CD14-positive monocyte (primary cell): ENCODE measurements at regions not wholly inside any gene's neighbourhood (a gene's known extent, or its start where the extent isn't known, plus 50 kb on each side); places are given as distances from the start of the nearest gene placed in this dataset.

Experiments used
- DNase-seq, 3 donors: peaks; one replicate each; pipeline ENCODE4 v3.0.0-alpha.2; 2011 to 2022
- H2AFZ ChIP-seq: 2 replicates; pipeline ENCODE4 v1.6.0; 2012; ENCODE audit warnings: mild to moderate bottlenecking, low read depth, low read length, inconsistent platforms; ENCODE audit not compliant: insufficient read depth, poor library complexity, severe bottlenecking
- H3K27ac ChIP-seq, 2 donors: 1 replicate in 1 of 2; 2 replicates in 1 of 2; pipeline ENCODE4 v1.5.1; 2012 to 2013; ENCODE audit warnings: low read length in 2 of 2, control low read depth in 1 of 2, inconsistent platforms in 1 of 2, low read depth in 1 of 2, mild to moderate bottlenecking in 1 of 2
- H3K27me3 ChIP-seq, 2 donors: one replicate each; pipeline versions ENCODE4 v1.6.0 to v1.6.1; 2011 to 2013; ENCODE audit warnings: low read length in 2 of 2; ENCODE audit not compliant: control insufficient read depth in 2 of 2, insufficient read depth in 2 of 2
- H3K36me3 ChIP-seq, 2 donors: replicated peaks in 1 of 2; 1 replicate in 1 of 2; 2 replicates in 1 of 2; pipeline versions ENCODE4 v1.5.1 to v1.6.1; 2012 to 2013; ENCODE audit warnings: low read length in 2 of 2, control low read depth in 1 of 2, inconsistent platforms in 1 of 2, mild to moderate bottlenecking in 1 of 2; ENCODE audit not compliant: insufficient read depth in 2 of 2, control insufficient read depth in 1 of 2
- H3K4me1 ChIP-seq, 2 donors: 1 replicate in 1 of 2; 2 replicates in 1 of 2; pipeline versions ENCODE4 v1.5.1 to v1.6.1; 2012 to 2013; ENCODE audit warnings: low read length in 2 of 2, control low read depth in 1 of 2, inconsistent platforms in 1 of 2, mild to moderate bottlenecking in 1 of 2, moderate library complexity in 1 of 2; ENCODE audit not compliant: insufficient read depth in 2 of 2, control insufficient read depth in 1 of 2
- H3K4me2 ChIP-seq: replicated peaks from 2 replicates; pipeline ENCODE3; 2012; ENCODE audit warnings: low read length, moderate library complexity, mild to moderate bottlenecking; ENCODE audit not compliant: poor library complexity, severe bottlenecking; ENCODE audit errors: extremely low read depth
- H3K4me3 ChIP-seq, 3 experiments: fragments of 200-600 bp in 1 of 3; sonication (generic) in 1 of 3; replicated peaks in 1 of 3; 1 replicate in 2 of 3; 2 replicates in 1 of 3; pipeline ENCODE4 v1.5.1; 2011 to 2013; ENCODE audit warnings: low read length in 3 of 3, mild to moderate bottlenecking in 3 of 3, control low read depth in 2 of 3, low read depth in 2 of 3, inconsistent platforms in 1 of 3, moderate library complexity in 1 of 3
- H3K79me2 ChIP-seq: 2 replicates; pipeline ENCODE4 v1.6.0; 2012; ENCODE audit warnings: mild to moderate bottlenecking, control low read depth, inconsistent platforms, low read length, moderate library complexity; ENCODE audit not compliant: insufficient read depth
- H3K9ac ChIP-seq: 2 replicates; pipeline ENCODE4 v1.6.0; 2017; ENCODE audit warnings: low read length, mild to moderate bottlenecking; ENCODE audit not compliant: insufficient read depth, poor library complexity, severe bottlenecking
- H3K9me3 ChIP-seq, 2 donors: replicated peaks in 1 of 2; 1 replicate in 1 of 2; 2 replicates in 1 of 2; pipeline versions ENCODE4 v1.5.1 to v1.6.1; 2012 to 2013; ENCODE audit warnings: low read length in 2 of 2, control low read depth in 1 of 2; ENCODE audit not compliant: control insufficient read depth in 1 of 2, insufficient read depth in 1 of 2
- H4K20me1 ChIP-seq: 2 replicates; pipeline ENCODE4 v1.6.0; 2012; ENCODE audit warnings: mild to moderate bottlenecking, low read length, control low read depth, moderate library complexity; ENCODE audit not compliant: insufficient read depth
- H3K27ac Mint-ChIP-seq, 7 donors: one replicate each; pipeline ENCODE4 v1.8.0; 2020; ENCODE audit warnings: mild to moderate bottlenecking in 7 of 7, mixed read lengths in 7 of 7, moderate library complexity in 6 of 7, inconsistent platforms in 2 of 7
- H3K27me3 Mint-ChIP-seq, 3 donors: one replicate each; pipeline ENCODE4 v1.8.0; 2021 to 2022; ENCODE audit warnings: low read depth in 3 of 3, mild to moderate bottlenecking in 3 of 3, mixed read lengths in 3 of 3, moderate library complexity in 3 of 3, inconsistent platforms in 1 of 3
- H3K36me3 Mint-ChIP-seq, 2 donors: one replicate each; pipeline ENCODE4 v1.8.0; 2020; ENCODE audit warnings: mixed read lengths in 2 of 2, inconsistent platforms in 1 of 2, mild to moderate bottlenecking in 1 of 2
- H3K4me1 Mint-ChIP-seq: one replicate; pipeline ENCODE4 v1.8.0; 2020; ENCODE audit warnings: mild to moderate bottlenecking, mixed read lengths
- H3K4me3 Mint-ChIP-seq, 2 donors: one replicate each; pipeline ENCODE4 v1.8.0; 2020; ENCODE audit warnings: mild to moderate bottlenecking in 2 of 2, mixed read lengths in 2 of 2, moderate library complexity in 1 of 2
- H3K9me3 Mint-ChIP-seq, 7 donors: one replicate each; pipeline ENCODE4 v1.8.0; 2020 to 2022; ENCODE audit warnings: mixed read lengths in 7 of 7, mild to moderate bottlenecking in 6 of 7, moderate library complexity in 6 of 7, inconsistent platforms in 2 of 7
- WGBS: methylation state at CpG from one replicate; pipeline ENCODE4 v1.1.5; 2013; ENCODE audit warnings: missing lambda C conversion rate; ENCODE audit not compliant: insufficient coverage; 5-methylcytosine and 5-hydroxymethylcytosine counted together
- intact Hi-C, 2 donors: fragments of 100-400 bp; cut with micrococcal nuclease; formaldehyde crosslinking; loops; one replicate each; pipeline versions ENCODE4 v1.15.0 to v1.15.1; 2023
- TF ChIP-seq, protein P1 (sequence below): fragments of 200-600 bp; IDR thresholded peaks from one replicate; pipeline ENCODE4 v1.8.0; 2022; ENCODE audit warnings: antibody characterized with exemption, mild to moderate bottlenecking

DNA sequence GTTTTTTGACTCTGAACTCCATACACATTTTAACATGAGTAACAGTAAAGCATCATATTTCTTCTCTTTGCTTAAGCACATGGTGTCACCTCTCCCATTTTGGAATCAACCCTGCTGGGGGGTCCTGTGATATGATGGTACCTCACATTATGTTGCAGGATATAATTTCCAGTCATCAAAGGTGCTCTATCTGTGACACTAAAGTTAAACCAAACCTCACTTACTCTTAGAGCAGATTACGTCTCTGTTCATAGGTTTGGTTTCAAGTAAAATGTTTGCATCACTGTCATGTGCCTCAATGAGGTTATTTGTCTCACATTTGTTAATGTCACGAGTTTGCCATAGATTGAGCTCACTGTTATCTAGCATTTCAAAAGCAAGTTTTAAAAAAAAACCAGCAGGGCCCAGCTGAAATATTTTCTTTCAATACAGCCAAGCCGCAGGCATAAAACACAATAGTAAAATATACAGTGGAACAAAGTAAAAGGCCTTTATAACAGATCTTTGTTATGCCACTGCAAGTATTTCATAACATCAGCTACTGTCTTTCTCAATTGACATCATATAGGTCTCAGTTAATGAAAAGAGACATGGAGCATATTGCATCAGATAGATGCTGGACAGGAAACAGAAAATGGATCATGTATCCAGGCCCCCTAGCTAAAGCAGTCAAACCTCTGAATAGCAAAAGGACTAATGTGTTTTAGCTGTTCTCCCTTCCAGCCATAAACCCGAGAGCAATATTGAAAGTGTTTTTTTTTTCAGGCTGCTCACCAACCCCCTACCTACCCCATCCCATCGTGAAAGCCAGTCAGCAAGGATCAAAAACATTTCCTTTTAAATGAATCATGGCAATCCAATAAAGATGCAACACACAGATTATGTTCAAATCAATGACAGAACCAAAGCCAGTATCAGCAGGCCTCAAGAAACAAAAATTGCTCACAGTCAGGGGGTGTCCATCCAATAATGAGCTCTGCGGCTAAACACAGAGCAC lies 182.1 kb upstream of the ITGA1 start:
- Mint-ChIP-seq H3K4me1 (no peaks in the 10 kb centered on the region), H3K27ac (no peak overlapping the region), H3K27me3 (peaks cover 0 to 2% (median 0%) of the 10 kb centered on the region in 3 donors), H3K36me3 (no peaks in the 10 kb centered on the region), H3K9me3 (peaks cover 0 to 3% (median 0%) of the 10 kb centered on the region in 7 donors), H3K4me3 (no peak overlapping the region)
- H2AFZ ChIP-seq, result no peak overlapping the region
- no peak for DNase-seq
- WGBS, result 46% methylated on average over 2 of the region's 6 CpGs
- H3K27me3 ChIP-seq, result no peaks in the 10 kb centered on the region
- H4K20me1 ChIP-seq, result no peaks in the 10 kb centered on the region
- no peaks in the 10 kb centered on the region for H3K79me2 ChIP-seq
- H3K9ac ChIP-seq, result no peak overlapping the region
- H3K4me3 ChIP-seq, result no peak overlapping the region
- no peaks in the 10 kb centered on the region for H3K4me1 ChIP-seq
- H3K9me3 ChIP-seq, result no peaks in the 10 kb centered on the region
- H3K4me2 ChIP-seq, result no peak overlapping the region
- H3K36me3 ChIP-seq, result no peaks in the 10 kb centered on the region
- intact Hi-C loops, result no loop called here
- no peak overlapping the region for H3K27ac ChIP-seq
- TF ChIP-seq, protein P1, sequence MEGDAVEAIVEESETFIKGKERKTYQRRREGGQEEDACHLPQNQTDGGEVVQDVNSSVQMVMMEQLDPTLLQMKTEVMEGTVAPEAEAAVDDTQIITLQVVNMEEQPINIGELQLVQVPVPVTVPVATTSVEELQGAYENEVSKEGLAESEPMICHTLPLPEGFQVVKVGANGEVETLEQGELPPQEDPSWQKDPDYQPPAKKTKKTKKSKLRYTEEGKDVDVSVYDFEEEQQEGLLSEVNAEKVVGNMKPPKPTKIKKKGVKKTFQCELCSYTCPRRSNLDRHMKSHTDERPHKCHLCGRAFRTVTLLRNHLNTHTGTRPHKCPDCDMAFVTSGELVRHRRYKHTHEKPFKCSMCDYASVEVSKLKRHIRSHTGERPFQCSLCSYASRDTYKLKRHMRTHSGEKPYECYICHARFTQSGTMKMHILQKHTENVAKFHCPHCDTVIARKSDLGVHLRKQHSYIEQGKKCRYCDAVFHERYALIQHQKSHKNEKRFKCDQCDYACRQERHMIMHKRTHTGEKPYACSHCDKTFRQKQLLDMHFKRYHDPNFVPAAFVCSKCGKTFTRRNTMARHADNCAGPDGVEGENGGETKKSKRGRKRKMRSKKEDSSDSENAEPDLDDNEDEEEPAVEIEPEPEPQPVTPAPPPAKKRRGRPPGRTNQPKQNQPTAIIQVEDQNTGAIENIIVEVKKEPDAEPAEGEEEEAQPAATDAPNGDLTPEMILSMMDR, result no peak

GRCh38 chr5:52607227-52607824 lies 180.4 kb upstream of the ITGA1 start:
- H3K27me3 Mint-ChIP-seq, result peaks cover 0 to 2% (median 0%) of the 10 kb centered on the region in 3 donors
- no peak for DNase-seq
- no peaks in the 10 kb centered on the region for H3K27me3 ChIP-seq
- no peak overlapping the region for H3K4me3 ChIP-seq
- no peaks in the 10 kb centered on the region for H3K36me3 ChIP-seq
- H3K9me3 ChIP-seq, result no peaks in the 10 kb centered on the region
- no peak overlapping the region for H2AFZ ChIP-seq
- H3K4me1 Mint-ChIP-seq, result no peaks in the 10 kb centered on the region
- no peak overlapping the region for H3K4me2 ChIP-seq
- intact Hi-C loops, result no loop called here
- H3K79me2 ChIP-seq, result no peaks in the 10 kb centered on the region
- H3K36me3 Mint-ChIP-seq, result no peaks in the 10 kb centered on the region
- TF ChIP-seq, protein P1, result no peak
- no peak overlapping the region for H3K27ac ChIP-seq
- no peak overlapping the region for H3K4me3 Mint-ChIP-seq
- no peaks in the 10 kb centered on the region for H3K4me1 ChIP-seq
- peaks cover 0 to 6% (median 0%) of the 10 kb centered on the region in 7 donors for H3K9me3 Mint-ChIP-seq
- no peak overlapping the region for H3K9ac ChIP-seq
- no peak overlapping the region for H3K27ac Mint-ChIP-seq
- no peaks in the 10 kb centered on the region for H4K20me1 ChIP-seq
